ENCODE measurements at regions not wholly inside any gene's neighbourhood (a gene's known extent, or its start where the extent isn't known, plus 50 kb on each side); places are given as distances from the start of the nearest gene placed in this dataset.

GRCh38 chr2:21715887-21716286 is 592.1 kb downstream of the TDRD15 start:
- H3K36me3 ChIP-seq (ENCODE audit: control insufficient read depth, insufficient read depth, low read length): no peaks in the 10 kb centered on the region
- no peaks in the 10 kb centered on the region for H3K9me3 ChIP-seq (ENCODE audit: control insufficient read depth, low read length)
- H3K4me1 ChIP-seq: no peaks in the 10 kb centered on the region
- no peaks in the 10 kb centered on the region for H3K79me2 ChIP-seq
- H2AFZ ChIP-seq: no peak overlapping the region
- no peak overlapping the region for H3K27ac ChIP-seq
- no peak overlapping the region for H3K4me3 ChIP-seq (ENCODE audit: low read depth, low read length)
- H3K27me3 ChIP-seq (ENCODE audit: control insufficient read depth, insufficient read depth, low read length): no peaks in the 10 kb centered on the region
- H3K9ac ChIP-seq: no peak overlapping the region
- no peak for TF ChIP-seq CTCF (IDR thresholded peaks at IDR 0.05)
- H3K4me2 ChIP-seq (ENCODE audit: low read length): no peak overlapping the region

- Histone ChIP-seq H3K4me1 (no peaks in the 10 kb centered on the region), H3K27ac (no peak overlapping the region), H2AFZ (no peak overlapping the region), H3K4me3 (ENCODE audit: low read depth, low read length) (no peak overlapping the region), H3K9ac (no peak overlapping the region), H3K9me3 (ENCODE audit: control insufficient read depth, low read length) (no peaks in the 10 kb centered on the region), H3K79me2 (no peaks in the 10 kb centered on the region), H3K36me3 (ENCODE audit: control insufficient read depth, insufficient read depth, low read length) (no peaks in the 10 kb centered on the region), H3K27me3 (ENCODE audit: control insufficient read depth, insufficient read depth, low read length) (no peaks in the 10 kb centered on the region), H3K4me2 (ENCODE audit: low read length) (no peak overlapping the region)
- TF ChIP-seq CTCF (IDR thresholded peaks at IDR 0.05): no peak
These were observed 603.3 kb downstream of the TDRD15 start for GRCh38 chr2:21727101-21727500.

- Histone ChIP-seq H2AFZ (no peak overlapping the region), H3K36me3 (ENCODE audit: control insufficient read depth, insufficient read depth, low read length) (no peaks in the 10 kb centered on the region), H3K9ac (no peak overlapping the region), H3K9me3 (ENCODE audit: control insufficient read depth, low read length) (no peaks in the 10 kb centered on the region), H3K27me3 (ENCODE audit: control insufficient read depth, insufficient read depth, low read length) (no peaks in the 10 kb centered on the region), H3K27ac (no peak overlapping the region), H3K4me2 (ENCODE audit: low read length) (no peak overlapping the region), H3K79me2 (no peaks in the 10 kb centered on the region), H3K4me1 (no peaks in the 10 kb centered on the region), H3K4me3 (ENCODE audit: low read depth, low read length) (no peak overlapping the region)
- no peak for TF ChIP-seq CTCF (IDR thresholded peaks at IDR 0.05)
These were observed 604.4 kb downstream of the TDRD15 start for GRCh38 chr2:21728133-21728532.

- Histone ChIP-seq H3K4me3 (ENCODE audit: low read depth, low read length) (no peak overlapping the region), H3K27me3 (ENCODE audit: control insufficient read depth, insufficient read depth, low read length) (no peaks in the 10 kb centered on the region), H3K4me2 (ENCODE audit: low read length) (no peak overlapping the region), H3K36me3 (ENCODE audit: control insufficient read depth, insufficient read depth, low read length) (no peaks in the 10 kb centered on the region), H3K9ac (no peak overlapping the region), H3K79me2 (no peaks in the 10 kb centered on the region), H2AFZ (no peak overlapping the region), H3K4me1 (no peaks in the 10 kb centered on the region), H3K9me3 (ENCODE audit: control insufficient read depth, low read length) (no peaks in the 10 kb centered on the region), H3K27ac (no peak overlapping the region)
- no peak for TF ChIP-seq CTCF (IDR thresholded peaks at IDR 0.05)
These were observed 606.4 kb downstream of the TDRD15 start for GRCh38 chr2:21730141-21730540.

- no peak for TF ChIP-seq CTCF (IDR thresholded peaks at IDR 0.05)
- H2AFZ ChIP-seq: no peak overlapping the region
- no peaks in the 10 kb centered on the region for H3K4me1 ChIP-seq
- H3K9me3 ChIP-seq (ENCODE audit: control insufficient read depth, low read length): no peaks in the 10 kb centered on the region
- no peaks in the 10 kb centered on the region for H3K27me3 ChIP-seq (ENCODE audit: control insufficient read depth, insufficient read depth, low read length)
- no peaks in the 10 kb centered on the region for H3K36me3 ChIP-seq (ENCODE audit: control insufficient read depth, insufficient read depth, low read length)
- H3K27ac ChIP-seq: no peak overlapping the region
- H3K4me3 ChIP-seq (ENCODE audit: low read depth, low read length): no peak overlapping the region
- H3K9ac ChIP-seq: no peak overlapping the region
- no peak overlapping the region for H3K4me2 ChIP-seq (ENCODE audit: low read length)
- H3K79me2 ChIP-seq: no peaks in the 10 kb centered on the region
These were observed 616.7 kb downstream of the TDRD15 start for GRCh38 chr2:21740484-21740883.

Measured in parathyroid adenoma (tissue), 2 donors.